Adrenal gland (tissue), 5 donors: ENCODE measurements at regions not wholly inside any gene's neighbourhood (a gene's known extent, or its start where the extent isn't known, plus 50 kb on each side); places are given as distances from the start of the nearest gene placed in this dataset.

ENCODE experiments used
- POLR2A ChIP-seq, 2 donors: fragments of 450-650 bp; IDR thresholded peaks; one replicate each; pipeline ENCODE4 v1.6.1; 2017; ENCODE audit warnings: antibody characterized with exemption in 2 of 2, mild to moderate bottlenecking in 2 of 2, moderate library complexity in 1 of 2
- TF ChIP-seq, protein P1 (sequence below), 6 experiments: fragments of 450-650 bp in 4 of 6; fragments of 200-600 bp in 2 of 6; sonication (generic) in 1 of 6; IDR thresholded peaks; 1 replicate in 5 of 6; 2 replicates in 1 of 6; pipeline versions ENCODE4 v1.5.1 to v1.8.0; 2016 to 2021; ENCODE audit warnings: antibody characterized with exemption in 6 of 6, mild to moderate bottlenecking in 2 of 6, moderate library complexity in 1 of 6
- donor health status: DM: no; HTN: no; CAD: no.

DNA sequence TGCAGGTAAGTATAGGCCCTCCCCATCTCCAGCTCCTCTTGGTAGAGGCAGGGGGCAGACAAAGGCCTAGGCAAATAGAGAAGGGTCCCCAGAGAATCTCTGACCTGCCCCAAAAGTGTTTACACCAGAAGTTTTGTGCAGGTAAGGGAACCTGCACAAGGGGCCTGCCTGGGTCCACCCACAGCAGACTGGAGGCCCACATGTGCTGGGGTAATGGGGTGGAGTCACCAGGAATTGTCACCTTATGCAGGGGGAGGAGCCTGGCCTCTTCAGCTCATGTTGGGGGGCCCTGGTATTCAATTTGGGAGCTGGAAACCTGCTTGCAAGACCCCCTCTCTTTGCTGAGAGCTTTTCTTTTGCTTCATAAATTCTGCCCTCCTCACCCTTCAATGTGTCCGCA, 302.7 kb downstream of the ZEB1 start:
- TF ChIP-seq, protein P1, sequence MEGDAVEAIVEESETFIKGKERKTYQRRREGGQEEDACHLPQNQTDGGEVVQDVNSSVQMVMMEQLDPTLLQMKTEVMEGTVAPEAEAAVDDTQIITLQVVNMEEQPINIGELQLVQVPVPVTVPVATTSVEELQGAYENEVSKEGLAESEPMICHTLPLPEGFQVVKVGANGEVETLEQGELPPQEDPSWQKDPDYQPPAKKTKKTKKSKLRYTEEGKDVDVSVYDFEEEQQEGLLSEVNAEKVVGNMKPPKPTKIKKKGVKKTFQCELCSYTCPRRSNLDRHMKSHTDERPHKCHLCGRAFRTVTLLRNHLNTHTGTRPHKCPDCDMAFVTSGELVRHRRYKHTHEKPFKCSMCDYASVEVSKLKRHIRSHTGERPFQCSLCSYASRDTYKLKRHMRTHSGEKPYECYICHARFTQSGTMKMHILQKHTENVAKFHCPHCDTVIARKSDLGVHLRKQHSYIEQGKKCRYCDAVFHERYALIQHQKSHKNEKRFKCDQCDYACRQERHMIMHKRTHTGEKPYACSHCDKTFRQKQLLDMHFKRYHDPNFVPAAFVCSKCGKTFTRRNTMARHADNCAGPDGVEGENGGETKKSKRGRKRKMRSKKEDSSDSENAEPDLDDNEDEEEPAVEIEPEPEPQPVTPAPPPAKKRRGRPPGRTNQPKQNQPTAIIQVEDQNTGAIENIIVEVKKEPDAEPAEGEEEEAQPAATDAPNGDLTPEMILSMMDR (IDR thresholded peaks at IDR 0.05), result no peak
- TF ChIP-seq POLR2A (IDR thresholded peaks at IDR 0.05), result no peak
